ENCODE measurements at regions not wholly inside any gene's neighbourhood (a gene's known extent, or its start where the extent isn't known, plus 50 kb on each side); places are given as distances from the start of the nearest gene placed in this dataset.

GRCh38 chr11:115965767-115966504, 461.7 kb upstream of the CADM1 start:
- DNase-seq (ENCODE audit: low read depth) = no peak

DNA sequence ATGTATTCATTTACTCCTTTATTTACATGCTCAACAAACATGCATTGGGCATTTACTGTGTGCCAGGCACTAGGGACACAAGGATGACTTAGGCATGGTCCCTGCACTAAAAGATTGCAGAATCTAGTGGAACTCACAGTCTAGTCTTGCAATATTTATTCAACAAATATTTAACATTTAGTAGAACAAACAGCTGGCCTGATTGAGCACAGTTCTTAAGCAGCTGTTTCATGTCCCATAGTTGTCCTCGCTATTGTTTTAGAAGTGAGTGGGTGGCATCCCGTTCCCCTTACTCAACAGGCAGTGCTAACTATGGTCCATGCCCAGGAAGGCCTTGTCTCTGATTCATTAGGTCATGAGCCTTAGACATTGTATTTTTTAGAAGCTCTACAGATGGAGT, 459.9 kb upstream of the CADM1 start:
- DNase-seq (ENCODE audit: low read depth) = no peak

DNA sequence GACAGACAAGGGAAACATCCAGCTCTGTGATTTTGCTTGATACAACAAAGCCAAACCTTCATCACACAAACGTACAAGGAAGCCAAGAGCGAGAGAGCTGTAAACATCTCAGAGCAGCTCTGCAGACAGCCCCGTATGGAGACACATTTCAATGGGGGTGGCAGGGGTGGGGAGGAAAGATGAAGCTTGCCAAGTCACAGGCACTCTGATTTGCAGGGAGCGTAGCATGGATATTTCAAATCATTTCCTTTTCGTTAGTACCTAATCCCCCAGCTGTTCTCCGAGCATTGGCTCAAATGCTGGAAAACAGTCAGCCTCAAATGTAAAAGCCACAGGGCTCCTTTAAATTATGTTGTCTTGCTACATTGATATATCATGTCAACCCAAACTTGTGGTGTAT, 458.9 kb upstream of the CADM1 start:
- no peak for DNase-seq (ENCODE audit: low read depth)

DNA sequence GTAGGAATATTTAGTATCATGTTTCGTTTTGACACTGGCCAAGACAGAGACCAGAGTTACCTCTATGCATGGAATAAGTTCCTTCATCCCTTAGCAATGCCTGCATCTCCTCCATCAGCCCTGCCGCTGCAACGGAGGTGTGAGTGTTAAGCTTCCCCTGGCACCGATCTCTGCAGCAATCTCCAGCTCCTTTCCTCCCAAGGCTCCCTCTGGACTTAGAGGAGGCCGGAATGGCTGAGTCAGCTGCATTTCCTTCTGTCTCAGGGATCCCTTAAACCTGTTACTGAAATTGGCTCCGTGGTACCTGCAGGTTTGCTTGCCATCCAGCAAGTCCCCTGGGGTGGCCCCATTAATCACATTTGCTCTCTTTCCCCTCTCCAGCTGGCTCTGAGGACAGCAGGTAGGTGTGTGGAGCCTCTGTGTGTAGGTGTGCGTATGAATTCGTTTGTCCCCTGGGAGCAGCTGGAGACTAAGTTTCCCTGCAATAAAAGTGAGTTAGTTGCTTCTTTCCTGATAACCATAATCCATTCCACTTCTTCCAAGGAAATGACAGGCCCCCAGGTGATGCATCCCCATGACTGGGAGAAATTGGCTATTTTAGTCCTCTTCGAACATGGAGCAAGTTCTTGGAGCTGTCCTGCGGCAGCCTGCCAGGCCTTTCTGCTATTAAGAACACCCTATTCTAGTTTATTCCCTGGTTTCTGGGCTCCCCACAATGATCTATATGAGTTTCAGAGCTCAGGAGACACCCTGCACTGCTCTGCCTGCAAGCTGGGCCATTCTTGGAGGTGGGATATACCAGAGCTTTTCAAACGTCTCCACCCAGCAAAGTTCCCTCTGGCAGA, 457.2 kb upstream of the CADM1 start:
- no peak for DNase-seq (ENCODE audit: low read depth)

- no peak for DNase-seq (ENCODE audit: low read depth)
Measured at GRCh38 chr11:115959081-115959486, 454.9 kb upstream of the CADM1 start.

DNA sequence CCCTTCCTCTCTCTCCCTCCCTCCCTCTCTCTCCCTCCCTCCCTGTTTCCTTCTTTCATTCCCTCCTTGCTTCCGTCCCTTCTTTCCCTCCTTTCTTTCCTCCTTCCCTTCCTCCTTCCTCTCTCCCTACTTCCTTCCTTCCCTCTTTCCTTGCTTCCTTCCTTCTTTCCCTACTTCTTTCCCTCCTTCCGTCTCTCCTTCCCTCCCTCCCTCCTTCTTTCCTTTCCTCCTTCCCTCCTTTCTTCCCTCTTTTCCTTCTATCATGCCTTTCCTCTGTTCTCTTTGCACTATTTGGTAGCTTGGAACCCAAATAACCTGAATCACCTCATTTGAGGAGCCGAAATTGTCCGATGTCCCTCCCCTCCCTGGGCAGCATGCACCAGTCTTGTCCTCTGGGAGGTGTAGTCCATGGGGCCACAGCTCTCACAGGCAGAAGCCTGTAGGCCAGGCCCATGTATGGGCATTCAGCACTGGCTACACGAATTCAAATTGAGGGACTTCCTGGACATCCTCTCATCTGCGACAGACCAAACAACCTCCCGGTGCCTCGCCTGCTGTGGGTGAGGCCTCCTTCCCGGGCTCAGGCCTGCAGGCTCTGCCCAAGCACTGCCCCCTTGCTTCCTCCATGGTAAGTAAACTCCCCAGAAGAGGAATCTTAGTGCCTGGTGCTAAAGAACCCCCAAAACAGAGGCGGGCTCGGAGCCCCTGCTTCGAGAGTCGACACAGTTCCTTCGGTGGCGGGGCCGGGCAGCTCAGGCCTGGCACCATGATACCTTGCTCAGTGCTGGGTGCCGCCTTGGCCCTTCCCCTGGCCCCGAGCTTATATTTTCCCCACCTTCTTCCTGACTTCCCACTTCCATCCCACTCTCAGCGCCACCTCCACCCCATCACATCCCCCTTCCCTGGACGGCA, 454.1 kb upstream of the CADM1 start:
- no peak for DNase-seq (ENCODE audit: low read depth)

GRCh38 chr11:115955803-115956202, 451.6 kb upstream of the CADM1 start:
- no peak for DNase-seq (ENCODE audit: low read depth)

DNA sequence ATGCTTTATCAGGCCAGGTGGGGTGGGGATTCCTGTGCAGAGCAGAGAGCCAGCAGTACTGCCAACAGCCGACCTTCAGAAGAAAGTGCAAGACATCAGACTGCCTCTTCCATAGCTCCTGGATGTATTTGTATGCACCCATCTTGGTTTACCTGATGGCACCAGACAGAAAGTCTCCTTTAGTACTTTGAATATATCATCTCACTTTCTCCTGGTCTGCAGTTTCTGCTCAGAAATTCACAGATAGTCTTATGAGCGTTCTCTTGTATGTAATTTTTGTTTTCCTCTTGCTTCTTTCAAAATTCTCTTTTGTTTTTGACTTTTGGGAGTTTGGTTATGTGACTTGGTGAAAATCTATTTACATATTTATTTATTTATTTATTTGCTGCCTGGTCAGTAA, 446.4 kb upstream of the CADM1 start:
- DNase-seq (ENCODE audit: low read depth) = no peak

DNA sequence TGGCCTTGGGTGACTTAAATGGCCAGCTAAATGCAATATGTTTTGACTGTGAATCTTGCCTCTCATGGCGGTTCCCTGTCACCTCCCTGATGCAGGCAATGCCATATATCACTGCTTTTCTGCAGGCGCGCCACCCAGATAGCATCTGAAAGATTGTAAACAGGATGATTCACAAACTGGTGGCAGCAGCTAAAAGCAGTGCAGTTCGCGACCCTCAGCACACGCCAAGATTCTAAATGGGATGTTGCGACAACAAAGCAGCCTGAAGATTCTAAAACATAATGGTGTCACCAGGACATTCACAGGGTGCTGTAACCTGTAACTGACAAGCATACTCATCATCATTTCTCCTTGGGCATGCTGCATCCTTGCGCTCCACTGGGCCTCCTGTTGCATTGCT, 440.4 kb upstream of the CADM1 start:
- no peak for DNase-seq (ENCODE audit: low read depth)

GRCh38 chr11:115942011-115942410, 437.8 kb upstream of the CADM1 start:
- no peak for DNase-seq (ENCODE audit: low read depth)

- no peak for DNase-seq (ENCODE audit: low read depth)
Measured at GRCh38 chr11:115941481-115941993, 437.3 kb upstream of the CADM1 start.

DNA sequence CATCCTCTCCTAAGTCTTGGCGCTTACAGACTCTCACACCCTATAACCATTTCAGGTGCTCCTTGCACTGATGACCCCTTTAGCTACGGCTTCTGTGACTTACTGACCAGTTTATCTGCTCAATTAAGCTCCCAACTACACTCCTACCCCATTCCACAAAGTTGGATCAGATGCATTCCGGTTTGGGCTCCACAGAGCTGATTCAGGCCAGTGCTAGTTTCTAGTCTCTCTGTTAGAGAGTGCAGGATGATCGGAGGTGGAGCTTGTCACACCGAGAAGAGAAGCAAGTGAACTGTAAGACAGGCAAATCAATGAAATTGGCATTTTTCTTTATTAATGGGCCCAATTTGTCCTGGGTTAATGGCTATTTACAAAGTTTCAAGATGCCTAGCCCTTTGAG, 436.8 kb upstream of the CADM1 start:
- DNase-seq (ENCODE audit: low read depth) = no peak

DNA sequence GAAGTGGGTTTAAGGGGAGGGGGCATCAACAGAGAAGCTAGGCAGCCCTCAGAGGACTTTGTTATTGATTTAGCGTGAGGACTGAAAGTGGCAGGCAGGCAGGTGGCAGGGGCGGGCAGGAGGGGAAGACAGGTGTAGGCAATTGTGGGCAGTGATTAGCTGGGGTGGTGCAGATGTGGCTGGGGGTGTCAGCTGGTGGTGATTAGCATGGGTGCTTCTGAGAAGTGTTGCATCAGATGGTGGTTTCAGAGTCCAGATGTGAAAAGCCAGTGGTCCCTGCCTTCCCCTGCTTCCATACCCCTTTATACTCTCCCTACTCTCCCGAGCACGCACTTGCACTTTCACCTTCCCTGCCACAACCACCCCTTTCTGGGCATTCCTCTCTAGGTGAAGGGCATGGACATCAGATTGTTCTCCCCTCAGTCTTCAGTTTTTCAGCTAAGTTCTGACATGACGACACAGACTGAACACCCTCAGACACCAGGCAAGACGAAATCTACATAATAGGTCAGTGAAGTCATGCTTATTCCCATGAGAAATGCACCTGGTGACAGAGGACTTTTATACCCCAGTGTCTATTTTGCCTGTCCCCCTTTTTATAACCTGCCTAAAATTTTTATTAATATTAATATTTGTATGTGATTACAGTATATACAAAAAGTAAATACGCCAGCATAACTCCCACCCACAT, 435.7 kb upstream of the CADM1 start:
- DNase-seq (ENCODE audit: low read depth) = no peak

DNA sequence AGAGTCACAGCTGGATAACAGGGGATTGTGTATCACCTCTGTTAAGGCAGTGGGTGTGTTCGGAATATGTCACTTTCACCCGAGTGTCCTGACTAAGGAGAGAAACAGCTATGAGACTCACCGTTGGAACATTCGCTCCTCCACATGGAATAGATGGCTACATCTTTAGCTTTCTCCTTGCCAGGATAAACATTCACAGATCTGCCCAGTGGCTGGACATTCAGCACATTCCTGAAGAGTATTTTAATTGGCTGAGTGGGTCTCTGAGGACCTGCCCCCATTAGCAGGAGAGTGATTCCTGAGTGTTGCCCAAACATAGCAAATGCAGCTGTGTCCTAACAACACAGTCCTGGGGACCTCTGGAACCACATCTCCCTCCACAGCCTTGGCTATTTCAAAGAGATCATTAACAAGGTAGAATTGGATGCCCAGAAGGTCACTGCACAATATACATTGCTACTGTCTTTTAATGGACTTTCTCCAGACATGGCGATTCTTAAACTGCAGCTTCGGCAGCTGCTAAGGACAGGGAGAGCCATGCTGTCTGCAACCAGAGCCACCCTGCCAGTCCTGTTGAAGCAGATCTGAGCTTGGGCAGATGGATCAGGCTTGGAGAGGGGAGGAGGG, 435.0 kb upstream of the CADM1 start:
- DNase-seq (ENCODE audit: low read depth) = no peak

GRCh38 chr11:115933564-115933963, 429.3 kb upstream of the CADM1 start:
- no peak for DNase-seq (ENCODE audit: low read depth)

GRCh38 chr11:115931548-115932083, 427.4 kb upstream of the CADM1 start:
- no peak for DNase-seq (ENCODE audit: low read depth)

DNA sequence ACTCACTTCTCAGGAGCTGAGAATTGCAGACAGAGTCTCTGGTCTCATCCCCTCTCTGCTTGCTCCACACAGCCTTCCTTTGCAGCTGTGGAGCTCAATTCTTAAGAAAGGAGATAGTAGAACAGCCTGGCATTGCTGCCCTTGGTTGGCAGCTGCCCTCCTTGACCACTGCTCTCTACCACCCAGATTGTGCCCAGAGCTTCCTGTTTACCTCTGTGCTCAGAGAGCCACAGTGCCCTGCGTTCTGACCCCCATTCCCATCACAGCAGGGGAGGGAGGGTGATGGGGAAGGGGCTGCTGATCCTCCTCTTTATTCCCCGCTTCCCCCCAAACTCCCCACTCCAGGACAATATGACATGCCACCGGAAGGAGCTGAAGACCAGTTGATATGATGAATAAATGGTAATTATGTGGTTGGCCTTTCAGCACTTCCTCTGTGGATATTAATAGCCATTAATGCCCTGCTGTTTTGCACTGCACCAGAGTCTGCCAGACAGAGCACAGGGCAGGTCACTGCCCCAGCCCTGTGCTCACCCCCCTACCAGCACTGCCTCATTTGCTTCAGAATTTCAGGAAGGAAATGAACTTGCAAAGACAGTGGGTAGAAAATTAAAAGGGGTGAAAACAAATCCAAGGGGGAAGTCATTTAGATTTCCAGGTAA, 426.8 kb upstream of the CADM1 start:
- no peak for DNase-seq (ENCODE audit: low read depth)

- DNase-seq (ENCODE audit: low read depth) = no peak
Measured at GRCh38 chr11:115930291-115930690, 426.1 kb upstream of the CADM1 start.

GRCh38 chr11:115929618-115930129, 425.5 kb upstream of the CADM1 start:
- DNase-seq (ENCODE audit: low read depth) = no peak

DNA sequence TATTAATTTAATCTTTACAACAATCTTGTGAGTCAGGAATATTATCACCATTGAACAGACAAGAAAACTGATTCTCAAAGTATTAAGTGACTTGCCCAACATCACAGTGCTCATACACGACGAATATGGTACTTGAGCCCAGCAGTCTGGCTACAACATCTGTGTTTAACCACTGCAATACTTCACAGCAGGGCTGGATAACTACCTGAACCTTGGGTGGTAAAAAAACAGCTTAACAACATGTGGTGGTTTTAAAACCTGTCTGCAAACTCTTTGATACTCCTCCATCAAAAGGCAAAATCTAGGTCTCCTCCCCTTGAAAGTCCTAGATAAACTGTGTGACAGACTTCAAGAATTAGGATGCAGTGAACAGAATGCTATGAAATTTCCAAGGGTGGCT, 424.6 kb upstream of the CADM1 start:
- DNase-seq (ENCODE audit: low read depth) = no peak
